AG08396 (cell line): ENCODE measurements at regions not wholly inside any gene's neighbourhood (a gene's known extent, or its start where the extent isn't known, plus 50 kb on each side); places are given as distances from the start of the nearest gene placed in this dataset.
A peak's percentile ranks its signal among the peaks of the same experiment; 100 is the strongest.

Experiments
- DNase-seq: peaks from one replicate; pipeline ENCODE4 v3.0.0; 2012; ENCODE audit warnings: low spot score, mixed read lengths

GRCh38 chr20:39145921-39146320, 183.8 kb downstream of the DHX35 start:
- no peak for DNase-seq

DNA sequence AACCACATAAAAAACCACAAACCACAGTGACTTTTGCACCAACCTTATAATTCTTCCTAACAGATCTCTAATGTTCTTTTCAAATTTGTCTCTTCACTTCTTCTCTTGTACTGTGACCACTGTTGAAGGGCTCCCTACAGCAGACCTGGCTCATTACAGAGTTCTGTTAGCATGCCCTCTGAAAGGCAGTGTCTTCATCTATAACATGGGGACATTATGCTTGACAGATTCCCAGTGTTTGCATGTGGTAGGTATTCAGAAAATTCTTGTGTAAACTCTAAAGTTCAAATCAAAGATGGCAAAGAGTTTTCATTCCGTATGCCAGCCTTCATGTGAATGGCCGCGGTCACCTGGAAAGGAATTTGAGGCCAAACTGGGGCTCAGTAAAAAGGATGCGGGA, 182.6 kb downstream of the DHX35 start:
- no peak for DNase-seq

GRCh38 chr20:39142407-39143096, 180.4 kb downstream of the DHX35 start:
- DNase-seq = no peak

DNA sequence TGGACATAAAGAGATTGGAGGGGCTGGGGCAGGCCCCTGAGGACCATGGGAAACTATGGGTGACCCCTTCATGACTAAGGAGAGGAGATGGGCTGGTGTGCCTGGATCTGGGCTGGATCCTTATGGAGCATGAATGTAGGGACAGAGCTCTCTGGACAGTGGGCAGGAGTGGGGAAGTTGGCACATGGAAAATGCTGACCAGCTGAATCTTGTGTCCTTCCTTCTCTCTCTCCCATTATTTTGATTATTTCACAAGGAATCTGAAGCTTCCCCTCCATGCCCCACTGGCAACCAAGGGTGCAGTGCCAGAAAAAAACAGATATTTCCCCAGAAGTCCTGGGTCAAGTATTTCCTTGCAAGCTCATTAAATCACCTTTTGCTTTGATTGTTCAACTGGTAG, 175.2 kb downstream of the DHX35 start:
- no peak for DNase-seq

DNA sequence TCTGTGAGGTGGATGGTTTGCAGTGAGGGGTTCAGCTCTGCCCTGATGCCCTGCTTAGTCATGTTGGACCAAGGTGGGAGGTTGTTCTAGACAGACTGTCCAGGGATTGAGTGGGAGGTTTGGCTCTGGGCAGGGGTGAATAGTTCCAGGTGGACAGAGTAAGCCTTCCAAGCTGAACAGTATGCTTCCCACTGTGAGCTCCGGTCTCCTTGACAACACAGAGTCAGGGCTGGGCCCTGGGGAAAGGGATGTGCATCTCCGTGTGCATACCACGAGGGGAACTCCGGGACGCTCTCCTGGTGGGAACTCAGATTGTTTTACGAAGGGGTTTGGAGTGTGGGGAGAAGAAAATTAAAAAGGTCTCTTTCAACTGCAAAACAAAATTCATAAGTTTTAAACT, 174.7 kb downstream of the DHX35 start:
- DNase-seq = no peak

GRCh38 chr20:39135885-39136544, 173.9 kb downstream of the DHX35 start:
- DNase-seq = no peak

- DNase-seq = no peak
Measured at GRCh38 chr20:39133201-39133600, 171.1 kb downstream of the DHX35 start.

GRCh38 chr20:39132511-39132910, 170.4 kb downstream of the DHX35 start:
- no peak for DNase-seq

GRCh38 chr20:39132093-39132492, 169.9 kb downstream of the DHX35 start:
- no peak for DNase-seq

- DNase-seq = no peak
Measured at GRCh38 chr20:39130627-39131026, 168.5 kb downstream of the DHX35 start.

DNA sequence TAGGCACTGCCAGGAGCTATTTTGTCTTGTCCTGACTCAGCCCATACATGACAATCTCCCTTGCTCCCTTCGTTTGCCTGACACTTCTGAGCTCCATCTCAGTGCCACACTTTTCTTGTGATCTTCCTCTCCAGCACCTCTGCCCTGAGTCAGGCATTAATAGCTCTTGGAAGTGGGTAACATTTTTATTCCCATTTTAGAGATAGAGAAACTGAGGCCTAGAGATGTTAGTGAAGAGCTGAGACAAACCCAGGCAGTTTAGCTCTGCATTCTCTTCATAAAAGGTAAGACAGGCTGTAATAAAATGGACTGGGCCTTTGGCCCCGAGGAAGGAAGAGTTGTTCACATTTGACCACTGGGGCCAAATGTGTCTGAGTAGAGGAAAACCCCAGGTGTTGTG, 167.4 kb downstream of the DHX35 start:
- no peak for DNase-seq

- DNase-seq = no peak
Measured at GRCh38 chr20:39124064-39124463, 161.9 kb downstream of the DHX35 start.

GRCh38 chr20:39123185-39123557, 161.0 kb downstream of the DHX35 start:
- DNase-seq = no peak

GRCh38 chr20:39117491-39117890, 155.3 kb downstream of the DHX35 start:
- no peak for DNase-seq

GRCh38 chr20:39116020-39116419, 153.9 kb downstream of the DHX35 start:
- no peak for DNase-seq

DNA sequence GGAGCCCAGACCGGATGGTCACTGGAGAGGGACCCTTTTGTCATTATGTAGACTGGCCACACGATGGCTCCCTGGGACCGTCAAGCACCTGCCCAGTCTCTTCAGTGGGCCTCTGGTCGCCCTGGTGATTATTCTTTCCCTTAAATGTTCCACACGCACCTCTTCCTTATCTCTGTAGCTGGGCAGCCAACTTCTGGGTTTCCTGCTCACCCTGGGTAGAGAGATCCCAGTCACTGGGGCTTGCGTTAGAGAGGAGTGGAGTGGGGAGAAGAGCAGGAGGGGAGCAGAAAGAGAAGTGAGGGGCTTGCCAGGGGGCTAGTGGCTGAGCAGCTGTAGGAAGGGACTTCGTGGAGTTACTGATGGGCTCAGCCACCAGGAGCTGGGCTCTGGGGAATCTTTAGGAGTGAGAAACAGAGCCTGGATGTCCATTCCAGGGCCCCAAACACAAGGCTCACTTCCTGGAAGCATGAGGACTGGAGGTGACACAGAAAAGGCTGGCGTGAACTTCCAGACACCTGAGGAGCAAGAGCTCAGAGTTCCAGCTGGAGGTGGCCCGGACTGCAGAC, 150.1 kb downstream of the DHX35 start:
- peak; percentile 74 for DNase-seq

DNA sequence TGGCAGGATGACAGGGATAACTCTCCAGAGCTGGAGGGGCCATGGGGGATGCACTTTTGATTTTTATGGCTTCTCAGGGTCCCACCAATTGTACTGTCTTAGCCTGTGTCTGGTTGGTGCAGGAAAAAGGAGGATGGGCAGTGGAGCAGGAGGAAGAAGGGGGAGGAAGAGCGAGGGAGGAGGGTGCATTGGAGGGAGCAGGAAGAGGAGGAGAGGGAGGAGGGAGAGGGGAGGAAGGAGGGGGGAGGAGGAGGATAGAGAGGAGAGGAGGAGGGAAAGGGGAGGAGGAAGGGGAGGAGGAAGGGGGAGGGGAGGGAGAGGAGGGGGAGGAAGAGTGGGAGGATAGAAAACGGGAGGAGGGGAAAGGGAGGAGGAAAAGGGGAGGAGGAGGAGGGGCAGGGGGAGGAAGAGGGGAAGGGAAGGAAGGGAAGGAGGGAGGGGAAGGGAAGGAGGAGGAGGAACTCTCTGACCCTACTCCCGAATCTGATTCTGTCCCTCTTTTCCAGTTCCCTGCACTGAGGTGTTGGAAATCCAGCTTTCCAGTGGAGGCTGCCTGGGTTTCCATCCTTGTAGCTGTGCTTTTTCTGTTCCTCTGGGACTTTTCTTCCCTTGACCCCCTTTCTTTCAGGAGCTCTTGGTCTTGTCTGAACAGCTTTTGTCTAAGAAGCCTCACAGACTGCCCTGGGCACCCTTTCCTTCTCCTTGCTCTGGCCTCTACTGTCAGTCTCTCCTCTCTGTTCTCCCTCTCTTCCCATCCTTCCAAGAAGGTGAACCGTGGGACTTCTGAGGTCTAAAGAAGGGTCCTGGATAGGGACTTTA, 149.4 kb downstream of the DHX35 start:
- no peak for DNase-seq

- DNase-seq = no peak
Measured at GRCh38 chr20:39110819-39111136, 148.6 kb downstream of the DHX35 start.

GRCh38 chr20:39109933-39110818, 148.0 kb downstream of the DHX35 start:
- DNase-seq = no peak

GRCh38 chr20:39108746-39109145, 146.6 kb downstream of the DHX35 start:
- no peak for DNase-seq

DNA sequence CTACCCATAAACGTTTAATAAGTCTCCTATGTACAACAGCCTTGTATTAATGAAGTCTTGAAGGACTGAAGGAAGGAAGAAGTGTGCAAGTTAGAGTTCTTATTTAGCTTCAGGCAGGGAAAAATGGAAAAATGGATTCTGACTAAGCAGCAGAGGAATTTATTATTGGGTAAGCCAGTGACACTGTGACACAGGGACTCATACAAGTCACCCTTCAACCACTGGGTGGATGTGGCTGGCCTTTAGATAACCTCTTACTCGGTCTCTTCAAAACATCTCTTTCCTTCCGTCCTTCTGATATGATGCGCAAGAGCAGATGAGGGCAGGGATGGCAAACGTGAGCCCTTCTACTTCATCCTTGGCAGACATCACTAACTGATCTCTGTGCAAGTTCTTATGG, 145.6 kb downstream of the DHX35 start:
- DNase-seq = no peak

- no peak for DNase-seq
Measured at GRCh38 chr20:39106791-39107190, 144.6 kb downstream of the DHX35 start.
